ENCODE measurements at regions not wholly inside any gene's neighbourhood (a gene's known extent, or its start where the extent isn't known, plus 50 kb on each side); places are given as distances from the start of the nearest gene placed in this dataset.

GRCh38 chr2:153221087-153221486 lies 257.5 kb downstream of the RPRM start (continued):
- TF ChIP-seq ZNF362 (CRISPR knock-in tag; IDR thresholded peaks at IDR 0.05; ENCODE audit: borderline replicate concordance) = no peak
- no peak for TF ChIP-seq NR2F1 (CRISPR knock-in tag; IDR thresholded peaks at IDR 0.05)
- TF ChIP-seq ZNF383 (CRISPR knock-in tag; IDR thresholded peaks at IDR 0.05; ENCODE audit: borderline replicate concordance) = no peak
- no peak for TF ChIP-seq ZNF720 (CRISPR knock-in tag; IDR thresholded peaks at IDR 0.05)
- TF ChIP-seq RFX1 (IDR thresholded peaks at IDR 0.05) = no peak
- TF ChIP-seq ZNF446 (CRISPR knock-in tag; IDR thresholded peaks at IDR 0.05) = no peak

GRCh38 chr2:153218851-153219250 lies 259.7 kb downstream of the RPRM start:
- ATAC-seq (no peak), FAIRE-seq (no peak), DNase-seq (ENCODE audit: low spot score) (no peak)
- no peaks in the 10 kb centered on the region for H3K36me3 ChIP-seq (replicated peaks in 1 of 2; ENCODE audit: control insufficient read depth in 1 of 2, insufficient read depth in 2 of 2, low read length in 2 of 2)
- no peak overlapping the region for H3K4me2 ChIP-seq (ENCODE audit: low read depth, low read length)
- no peak overlapping the region for H2AFZ ChIP-seq (ENCODE audit: low read length)
- H3K27ac ChIP-seq (ENCODE audit: extremely low read length, insufficient read depth, low read length) = no peak overlapping the region
- intact Hi-C loops (cut with micrococcal nuclease; ENCODE audit: unreplicated experiment) = no loop called here
- no peaks in the 10 kb centered on the region for H3K4me1 ChIP-seq (ENCODE audit: insufficient read depth, low read length)
- TF ChIP-seq ZFP90 (CRISPR knock-in tag; IDR thresholded peaks at IDR 0.05; ENCODE audit: borderline replicate concordance) (no peak), EEA1 (CRISPR knock-in tag; IDR thresholded peaks at IDR 0.05; ENCODE audit: borderline replicate concordance) (no peak), GATA4 (IDR thresholded peaks at IDR 0.05; ENCODE audit: borderline replicate concordance, low read depth) (no peak), PHF21A (CRISPR knock-in tag; IDR thresholded peaks at IDR 0.05) (no peak)
- ChIA-PET POLR2A (no interaction called here), CTCF (ENCODE audit: low intra/inter-chr PET ratio, low total read pairs) (no interaction called here)
- no peaks in the 10 kb centered on the region for H4K20me1 ChIP-seq (ENCODE audit: insufficient read depth, low read length)
- H3K9me3 ChIP-seq (ENCODE audit: low read length) = no peaks in the 10 kb centered on the region
- no peak overlapping the region for H3K9ac ChIP-seq (ENCODE audit: insufficient read depth, low read depth, low read length)
- BruUV-seq (replicated peaks) = no TSS peak
- in situ Hi-C loops (cut with HindIII; ENCODE audit: extremely low pct_ligation_motif_present, low pct_unique_long_range_greater_than_20kb) = no loop called here
- H3K4me3 ChIP-seq (replicated peaks in 1 of 3; ENCODE audit: insufficient read depth in 1 of 3, low read depth in 2 of 3, low read length in 3 of 3) = no peak overlapping the region
- H3K79me2 ChIP-seq (ENCODE audit: insufficient read depth, low read length) = no peaks in the 10 kb centered on the region
- no peaks in the 10 kb centered on the region for H3K27me3 ChIP-seq (ENCODE audit: control insufficient read depth in 1 of 2, insufficient read depth in 2 of 2, low read length in 2 of 2)

All from HepG2 (cell line).